ENCODE measurements at regions not wholly inside any gene's neighbourhood (a gene's known extent, or its start where the extent isn't known, plus 50 kb on each side); places are given as distances from the start of the nearest gene placed in this dataset.

GRCh38 chr5:92629574-92629973 lies 951.4 kb downstream of the NR2F1-AS1 start:
- Histone ChIP-seq H3K9me2 (ENCODE audit: insufficient read depth, low read length) (no peaks in the 10 kb centered on the region), H3K79me2 (replicated peaks; ENCODE audit: insufficient read depth, low read length) (no peaks in the 10 kb centered on the region), H3K36me3 (ENCODE audit: insufficient read depth, low read length) (no peaks in the 10 kb centered on the region), H3K27me3 (ENCODE audit: insufficient read depth, low read depth, low read length) (peaks cover 2% of the 10 kb centered on the region), H3F3A (ENCODE audit: insufficient read depth, low read length, poor library complexity, severe bottlenecking) (no peaks in the 10 kb centered on the region), H3K4me2 (ENCODE audit: low read length) (no peak overlapping the region), H3K4me3 (ENCODE audit: low read length) (no peak overlapping the region), H2AFZ (ENCODE audit: low read depth, low read length) (no peak overlapping the region), H3K9ac (ENCODE audit: low read length) (no peak overlapping the region), H3K27ac (ENCODE audit: low read length) (no peak overlapping the region), H3K9me3 (ENCODE audit: low read length) (no peaks in the 10 kb centered on the region), H4K20me1 (ENCODE audit: insufficient read depth) (no peaks in the 10 kb centered on the region)
- TF ChIP-seq EP300 (conservative IDR thresholded peaks at IDR 0.05; ENCODE audit: poor library complexity, severe bottlenecking) = no peak
- TF ChIP-seq REST (IDR thresholded peaks at IDR 0.05; ENCODE audit: borderline replicate concordance) = no peak
- no peak for TF ChIP-seq POLR2AphosphoS5 (IDR thresholded peaks at IDR 0.05)
- TF ChIP-seq EZH2 (IDR thresholded peaks at IDR 0.05; ENCODE audit: borderline replicate concordance, insufficient read depth, low read length, poor library complexity, severe bottlenecking) = no peak
- no peak for TF ChIP-seq MXI1 (conservative IDR thresholded peaks at IDR 0.05; ENCODE audit: poor library complexity, severe bottlenecking)
- TF ChIP-seq TAF1 (IDR thresholded peaks at IDR 0.05; ENCODE audit: low read depth) = no peak
- TF ChIP-seq SMC3 (conservative IDR thresholded peaks at IDR 0.05; ENCODE audit: poor library complexity) = no peak
- no peak for TF ChIP-seq RAD21 (conservative IDR thresholded peaks at IDR 0.05)
- TF ChIP-seq CTCF (IDR thresholded peaks at IDR 0.05; ENCODE audit: poor library complexity, severe bottlenecking) = no peak

- no peaks in the 10 kb centered on the region for H3K9me3 ChIP-seq (ENCODE audit: low read length)
- no peak overlapping the region for H2AFZ ChIP-seq (ENCODE audit: low read depth, low read length)
Measured at GRCh38 chr5:92629000-92629399, 952.0 kb downstream of the NR2F1-AS1 start.

More at GRCh38 chr5:92629000-92629399, 952.0 kb downstream of the NR2F1-AS1 start:
- H3K9ac ChIP-seq (ENCODE audit: low read length) = no peak overlapping the region
- H3K9me2 ChIP-seq (ENCODE audit: insufficient read depth, low read length) = no peaks in the 10 kb centered on the region
- peaks cover 2% of the 10 kb centered on the region for H3K27me3 ChIP-seq (ENCODE audit: insufficient read depth, low read depth, low read length)
- H3K27ac ChIP-seq (ENCODE audit: low read length) = no peak overlapping the region
- no peaks in the 10 kb centered on the region for H3F3A ChIP-seq (ENCODE audit: insufficient read depth, low read length, poor library complexity, severe bottlenecking)
- H3K4me2 ChIP-seq (ENCODE audit: low read length) = no peak overlapping the region
- no peaks in the 10 kb centered on the region for H4K20me1 ChIP-seq (ENCODE audit: insufficient read depth)
- TF ChIP-seq REST (IDR thresholded peaks at IDR 0.05; ENCODE audit: borderline replicate concordance) (no peak), EZH2 (IDR thresholded peaks at IDR 0.05; ENCODE audit: borderline replicate concordance, insufficient read depth, low read length, poor library complexity, severe bottlenecking) (no peak), TAF1 (IDR thresholded peaks at IDR 0.05; ENCODE audit: low read depth) (no peak), EP300 (conservative IDR thresholded peaks at IDR 0.05; ENCODE audit: poor library complexity, severe bottlenecking) (no peak), POLR2AphosphoS5 (IDR thresholded peaks at IDR 0.05) (no peak)
- no peak overlapping the region for H3K4me3 ChIP-seq (ENCODE audit: low read length)
- H3K36me3 ChIP-seq (ENCODE audit: insufficient read depth, low read length) = no peaks in the 10 kb centered on the region
- H3K79me2 ChIP-seq (replicated peaks; ENCODE audit: insufficient read depth, low read length) = no peaks in the 10 kb centered on the region
